SK-N-SH (cell line): ENCODE measurements at regions not wholly inside any gene's neighbourhood (a gene's known extent, or its start where the extent isn't known, plus 50 kb on each side); places are given as distances from the start of the nearest gene placed in this dataset.
A peak's percentile ranks its signal among the peaks of the same experiment; 100 is the strongest.

Source experiments
- CTCF ChIA-PET: fragments of 300-600, 350-600 bp; formaldehyde crosslinking; extraction: SDS; loops from one replicate; lab custom pipeline; 2021; lab: Yijun Ruan, JAX
- POLR2A ChIA-PET: fragments of 350-600 bp; sonication (Branson Sonifier 250); formaldehyde crosslinking; extraction: SDS; loops from one replicate; lab custom pipeline; 2020; ENCODE audit warnings: antibody characterized with exemption, inconsistent platforms; lab: Yijun Ruan, JAX
- DNase-seq: peaks from one replicate; pipeline ENCODE4 v3.0.0; 2012
- H2AFZ ChIP-seq: fragments of 200-600 bp; sonication (generic); 2 replicates; pipeline ENCODE4 v1.8.1; 2016; ENCODE audit warnings: antibody characterized with exemption, mild to moderate bottlenecking, low read depth
- H3F3A ChIP-seq: fragments of 200-600 bp; sonication (generic); replicated peaks from 2 replicates; pipeline ENCODE3; 2016; ENCODE audit warnings: antibody characterized with exemption, mild to moderate bottlenecking; ENCODE audit not compliant: insufficient read depth
- H3K27ac ChIP-seq, 2 experiments: fragments of 200-500 bp in 1 of 2; fragments of 200-600 bp in 1 of 2; sonication (Bioruptor generic) in 1 of 2; sonication (generic), shearing (Covaris generic) in 1 of 2; 2 replicates each; pipeline versions ENCODE4 v1.5.1 to v1.6.1; 2014 to 2016; ENCODE audit warnings: low read depth in 2 of 2, inconsistent platforms in 1 of 2, low read length in 1 of 2, mild to moderate bottlenecking in 1 of 2, mixed read lengths in 1 of 2
- H3K27me3 ChIP-seq: fragments of 200-600 bp; sonication (generic), shearing (Covaris generic); 2 replicates; pipeline ENCODE4 v1.6.1; 2016; ENCODE audit warnings: mixed run types; ENCODE audit not compliant: insufficient read depth
- H3K36me3 ChIP-seq, 2 experiments: fragments of 200-500 bp in 1 of 2; fragments of 200-600 bp in 1 of 2; sonication (Bioruptor generic) in 1 of 2; sonication (generic) in 1 of 2; replicated peaks in 1 of 2; 2 replicates each; pipeline versions ENCODE3 to v1.5.1; 2014 to 2016; ENCODE audit warnings: low read length in 1 of 2, mild to moderate bottlenecking in 1 of 2; ENCODE audit not compliant: insufficient read depth in 2 of 2, control insufficient read depth in 1 of 2
- H3K4me1 ChIP-seq, 2 experiments: fragments of 200-500 bp in 1 of 2; fragments of 200-600 bp in 1 of 2; sonication (Bioruptor generic) in 1 of 2; sonication (generic), shearing (Covaris generic) in 1 of 2; 2 replicates each; pipeline versions ENCODE4 v1.5.1 to v1.6.1; 2014 to 2016; ENCODE audit warnings: low read depth in 1 of 2, low read length in 1 of 2, mixed run types in 1 of 2; ENCODE audit not compliant: insufficient read depth in 2 of 2, control insufficient read depth in 1 of 2
- H3K4me2 ChIP-seq: fragments of 200-600 bp; sonication (generic), shearing (Covaris generic); 2 replicates; pipeline ENCODE4 v1.6.1; 2017; ENCODE audit warnings: mixed run types
- H3K4me3 ChIP-seq, 2 experiments: fragments of 200-500 bp in 1 of 2; fragments of 200-600 bp in 1 of 2; sonication (Bioruptor generic) in 1 of 2; sonication (generic), shearing (Covaris generic) in 1 of 2; 2 replicates each; pipeline versions ENCODE4 v1.5.1 to v1.8.1; 2014 to 2016; ENCODE audit warnings: low read depth in 2 of 2, inconsistent platforms in 1 of 2, low read length in 1 of 2, mild to moderate bottlenecking in 1 of 2, mixed read lengths in 1 of 2, moderate library complexity in 1 of 2
- H3K79me2 ChIP-seq: fragments of 200-600 bp; sonication (generic); 2 replicates; pipeline ENCODE4 v1.8.1; 2017; ENCODE audit warnings: mild to moderate bottlenecking; ENCODE audit not compliant: insufficient read depth
- H3K9ac ChIP-seq: fragments of 200-600 bp; sonication (generic); 2 replicates; pipeline ENCODE4 v1.6.1; 2017; ENCODE audit warnings: mixed run types
- H3K9me2 ChIP-seq: fragments of 200-600 bp; sonication (generic); 2 replicates; pipeline ENCODE4 v1.6.1; 2017; ENCODE audit warnings: mixed run types
- H3K9me3 ChIP-seq: fragments of 200-600 bp; sonication (generic); 2 replicates; pipeline ENCODE4 v1.6.1; 2017; ENCODE audit warnings: mixed run types, mild to moderate bottlenecking, moderate library complexity
- H4K20me1 ChIP-seq: fragments of 200-600 bp; sonication (generic); 2 replicates; pipeline ENCODE4 v1.6.1; 2017; ENCODE audit warnings: mild to moderate bottlenecking, mixed run types; ENCODE audit not compliant: insufficient read depth
- CTCF ChIP-seq: fragments of 200-600 bp; sonication (generic); IDR thresholded peaks from 2 replicates; pipeline ENCODE4 v1.6.1; 2017; ENCODE audit warnings: antibody characterized with exemption, mild to moderate bottlenecking, moderate library complexity
- ELF1 ChIP-seq: IDR thresholded peaks from 2 replicates; pipeline ENCODE4 v1.4.0; 2012
- FOSL2 ChIP-seq: IDR thresholded peaks from 2 replicates; pipeline ENCODE4 v1.4.0; 2012; ENCODE audit warnings: low read depth, mild to moderate bottlenecking, moderate library complexity, borderline replicate concordance
- FOXM1 ChIP-seq: IDR thresholded peaks from 2 replicates; pipeline ENCODE4 v1.4.0; 2012; ENCODE audit warnings: low read depth, mild to moderate bottlenecking
- MXI1 ChIP-seq: IDR thresholded peaks from 2 replicates; pipeline ENCODE4 v1.6.1; 2012; ENCODE audit warnings: mild to moderate bottlenecking, low read depth, low read length, improper control_type of control experiment
- NFIC ChIP-seq: IDR thresholded peaks from 2 replicates; pipeline ENCODE4 v1.4.0; 2012; ENCODE audit warnings: borderline replicate concordance
- NRF1 ChIP-seq: IDR thresholded peaks from 2 replicates; pipeline ENCODE4 v1.6.1; 2012; ENCODE audit warnings: low read depth, mild to moderate bottlenecking, low read length
- PBX3 ChIP-seq: IDR thresholded peaks from 2 replicates; pipeline ENCODE4; 2012
- RAD21 ChIP-seq: IDR thresholded peaks from 2 replicates; pipeline ENCODE4 v1.6.1; 2012; ENCODE audit warnings: mild to moderate bottlenecking, low read length
- SIN3A ChIP-seq: IDR thresholded peaks from 2 replicates; pipeline ENCODE4 v1.6.1; 2012; ENCODE audit warnings: low read depth, mild to moderate bottlenecking, low read length, moderate library complexity, borderline replicate concordance
- SMC3 ChIP-seq: IDR thresholded peaks from 2 replicates; pipeline ENCODE4 v1.6.1; 2012; ENCODE audit warnings: low read depth, low read length, improper control_type of control experiment
- TAF1 ChIP-seq: IDR thresholded peaks from 2 replicates; pipeline ENCODE4 v1.6.1; 2012; ENCODE audit warnings: low read depth, mild to moderate bottlenecking, low read length, moderate library complexity, borderline replicate concordance
- TCF12 ChIP-seq: IDR thresholded peaks from 2 replicates; pipeline ENCODE4 v1.4.0; 2012
- USF2 ChIP-seq: fragments of 150-350 bp; IDR thresholded peaks from 2 replicates; pipeline ENCODE4 v1.6.1; 2017; ENCODE audit warnings: antibody characterized with exemption, low read length, low read depth, borderline replicate concordance
- ZBTB33 ChIP-seq: IDR thresholded peaks from 2 replicates; pipeline ENCODE4 v1.4.0; 2012; ENCODE audit warnings: low read depth, borderline replicate concordance
- WGBS: methylation state at CpG from one replicate; pipeline ENCODE4 v1.1.6; 2017; ENCODE audit warnings: low lambda C conversion rate; 5-methylcytosine and 5-hydroxymethylcytosine counted together

GRCh38 chr6:166770216-166771116 lies 143.4 kb upstream of the RPS6KA2 start:
- WGBS, result 75% methylated on average over 19 of the region's 19 CpGs
- Histone ChIP-seq H3F3A (no peaks in the 10 kb centered on the region), H3K4me3 (no peak overlapping the region), H3K9ac (no peak overlapping the region), H3K27me3 (no peaks in the 10 kb centered on the region), H3K27ac (no peak overlapping the region), H4K20me1 (no peaks in the 10 kb centered on the region), H3K9me3 (no peaks in the 10 kb centered on the region), H3K79me2 (no peaks in the 10 kb centered on the region), H3K4me1 (peaks cover 0 to 2% of the 10 kb centered on the region in 2 experiments; a peak in 1 of 4 replicates), H3K4me2 (no peak overlapping the region), H3K36me3 (no peaks in the 10 kb centered on the region), H3K9me2 (no peaks in the 10 kb centered on the region), H2AFZ (no peak overlapping the region)
- ChIA-PET POLR2A (interaction anchor here (0.8 kb wide), 1 partner anchor 309 kb away, joined by 3 read pairs; no protein-coding TSS in a partner anchor), CTCF (interaction anchor here (0.6 to 3.1 kb wide), 18 partner anchors 11 to 371 kb away, joined by 3 to 16 read pairs (median 4); partner anchors contain the start of gene RPS6KA2)
- TF ChIP-seq TAF1 (no peak), SIN3A (no peak), RAD21 (peak; percentile 58), PBX3 (no peak), TCF12 (no peak), ZBTB33 (no peak), FOSL2 (no peak), SMC3 (peak; percentile 40; the same call in 1 of the 2 replicates), CTCF (peak; percentile 34; the same call in 1 of the 2 replicates), FOXM1 (no peak), NFIC (no peak), NRF1 (no peak), ELF1 (no peak), MXI1 (no peak), USF2 (no peak)
- peak; percentile 52 for DNase-seq
